Upper lobe of left lung (tissue), 6 donors: ENCODE measurements at regions not wholly inside any gene's neighbourhood (a gene's known extent, or its start where the extent isn't known, plus 50 kb on each side); places are given as distances from the start of the nearest gene placed in this dataset.

Experiments used
- ATAC-seq, 2 donors: fragments of 200-7000 bp; cut with Tn5 transposase; one replicate each; pipeline ENCODE4 v1.9.1; 2022; ENCODE audit warnings: mild to moderate bottlenecking in 2 of 2, moderate library complexity in 2 of 2; ENCODE audit not compliant: low FRiP score in 2 of 2
- DNase-seq, 2 donors: peaks; one replicate each; pipeline ENCODE4 v3.0.0-alpha.2; 2019 to 2020
- H3K27ac ChIP-seq, 4 donors: fragments of 200-600 bp; sonication (generic); one replicate each; pipeline ENCODE4 v1.5.1; 2016 to 2019
- H3K27me3 ChIP-seq, 4 donors: fragments of 200-600 bp; sonication (generic); one replicate each; pipeline ENCODE4 v1.5.1; 2017 to 2019
- H3K36me3 ChIP-seq, 4 donors: fragments of 200-600 bp; sonication (generic); one replicate each; pipeline ENCODE4 v1.5.1; 2016 to 2019
- H3K4me1 ChIP-seq, 4 donors: fragments of 200-600 bp; sonication (generic); one replicate each; pipeline ENCODE4 v1.5.1; 2018 to 2019
- H3K4me3 ChIP-seq, 4 donors: fragments of 200-600 bp; sonication (generic); one replicate each; pipeline ENCODE4 v1.5.1; 2017 to 2019; ENCODE audit warnings: mild to moderate bottlenecking in 2 of 4, moderate library complexity in 1 of 4
- H3K9me3 ChIP-seq, 4 donors: fragments of 200-600 bp; sonication (generic); one replicate each; pipeline ENCODE4 v1.5.1; 2018 to 2019
- EP300 ChIP-seq, 4 donors: sonication (generic); formaldehyde crosslinking; IDR thresholded peaks; one replicate each; pipeline ENCODE4 v1.5.1; 2017; ENCODE audit warnings: antibody characterized with exemption in 4 of 4, control low read depth in 2 of 4
- POLR2A ChIP-seq, 4 donors: fragments of 450-650 bp; IDR thresholded peaks; one replicate each; pipeline ENCODE4 v1.5.1; 2016 to 2017; ENCODE audit warnings: antibody characterized with exemption in 4 of 4, mild to moderate bottlenecking in 2 of 4
- POLR2AphosphoS5 ChIP-seq, 2 donors: sonication (generic); formaldehyde crosslinking; IDR thresholded peaks; one replicate each; pipeline ENCODE4 v1.5.1; 2017; ENCODE audit warnings: antibody characterized with exemption in 2 of 2
- WGBS, 2 donors: methylation state at CpG; one replicate each; pipeline ENCODE4 v1.1.5; 2017 to 2018; 5-methylcytosine and 5-hydroxymethylcytosine counted together
- TF ChIP-seq, protein P1 (sequence below), 6 experiments: fragments of 450-650 bp in 4 of 6; fragments of 200-600 bp in 2 of 6; sonication (generic) in 2 of 6; IDR thresholded peaks; one replicate each; pipeline ENCODE4 v1.5.1; 2016 to 2019; ENCODE audit warnings: antibody characterized with exemption in 6 of 6
- donor health status: DM: no; HTN: no; CAD: no; lungs with moderate emphysema.
- donor health status: DM: no; HTN: yes; CAD: no; lungs with severe emphysema.

DNA sequence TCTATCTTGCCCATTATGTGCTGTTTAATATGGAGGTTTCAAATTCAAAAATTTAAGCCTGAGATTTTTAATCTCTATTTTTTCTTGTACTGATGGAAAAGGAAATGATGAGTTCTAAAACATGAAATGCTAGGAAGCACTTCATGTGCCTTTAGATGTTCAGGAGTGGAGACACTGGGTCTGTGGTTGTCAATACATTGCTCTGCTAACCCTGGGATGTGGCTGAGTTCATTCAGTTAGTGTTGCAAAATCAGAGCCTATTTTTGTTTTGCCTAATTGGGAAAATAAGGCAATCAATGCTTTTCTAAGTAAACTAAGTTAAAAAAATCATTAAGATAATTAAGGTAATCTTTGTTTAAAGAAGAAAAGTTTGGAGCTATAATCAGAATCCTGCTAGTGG lies 83.1 kb downstream of the DIPK2A start:
- Histone ChIP-seq H3K36me3 (no peaks in the 10 kb centered on the region), H3K27me3 (no peaks in the 10 kb centered on the region), H3K27ac (no peak overlapping the region), H3K9me3 (no peaks in the 10 kb centered on the region), H3K4me3 (no peak overlapping the region), H3K4me1 (no peaks in the 10 kb centered on the region)
- DNase-seq (no peak), ATAC-seq (no peak)
- no peak for TF ChIP-seq POLR2AphosphoS5 (IDR thresholded peaks at IDR 0.05)
- no peak for TF ChIP-seq POLR2A (IDR thresholded peaks at IDR 0.05)
- TF ChIP-seq EP300 (IDR thresholded peaks at IDR 0.05), result no peak
- TF ChIP-seq, protein P1, sequence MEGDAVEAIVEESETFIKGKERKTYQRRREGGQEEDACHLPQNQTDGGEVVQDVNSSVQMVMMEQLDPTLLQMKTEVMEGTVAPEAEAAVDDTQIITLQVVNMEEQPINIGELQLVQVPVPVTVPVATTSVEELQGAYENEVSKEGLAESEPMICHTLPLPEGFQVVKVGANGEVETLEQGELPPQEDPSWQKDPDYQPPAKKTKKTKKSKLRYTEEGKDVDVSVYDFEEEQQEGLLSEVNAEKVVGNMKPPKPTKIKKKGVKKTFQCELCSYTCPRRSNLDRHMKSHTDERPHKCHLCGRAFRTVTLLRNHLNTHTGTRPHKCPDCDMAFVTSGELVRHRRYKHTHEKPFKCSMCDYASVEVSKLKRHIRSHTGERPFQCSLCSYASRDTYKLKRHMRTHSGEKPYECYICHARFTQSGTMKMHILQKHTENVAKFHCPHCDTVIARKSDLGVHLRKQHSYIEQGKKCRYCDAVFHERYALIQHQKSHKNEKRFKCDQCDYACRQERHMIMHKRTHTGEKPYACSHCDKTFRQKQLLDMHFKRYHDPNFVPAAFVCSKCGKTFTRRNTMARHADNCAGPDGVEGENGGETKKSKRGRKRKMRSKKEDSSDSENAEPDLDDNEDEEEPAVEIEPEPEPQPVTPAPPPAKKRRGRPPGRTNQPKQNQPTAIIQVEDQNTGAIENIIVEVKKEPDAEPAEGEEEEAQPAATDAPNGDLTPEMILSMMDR (IDR thresholded peaks at IDR 0.05), result no peak

DNA sequence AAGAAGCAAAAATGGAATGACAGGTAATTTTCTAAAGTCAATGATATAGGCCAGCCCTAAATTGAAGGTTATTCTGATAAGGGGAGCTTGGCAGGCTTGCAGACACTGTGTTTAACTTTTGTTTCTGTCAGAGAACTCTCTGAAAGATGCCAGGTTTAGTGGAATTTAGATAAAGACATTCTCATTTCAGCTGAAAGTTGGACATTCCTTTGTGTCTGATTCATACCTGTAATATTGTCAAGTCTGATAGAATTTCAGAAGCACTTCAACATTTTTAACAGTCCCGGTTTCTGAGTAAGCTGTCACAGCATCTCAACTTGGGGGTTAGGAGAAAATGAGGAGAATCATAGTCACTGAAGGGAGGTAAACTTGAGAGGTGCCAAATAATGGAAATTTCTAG lies 84.0 kb downstream of the DIPK2A start:
- H3K36me3 ChIP-seq, result no peaks in the 10 kb centered on the region
- ATAC-seq (no peak), DNase-seq (no peak)
- TF ChIP-seq POLR2A (IDR thresholded peaks at IDR 0.05), result no peak
- TF ChIP-seq, protein P1 (IDR thresholded peaks at IDR 0.05), result no peak
- no peak for TF ChIP-seq EP300 (IDR thresholded peaks at IDR 0.05)
- TF ChIP-seq POLR2AphosphoS5 (IDR thresholded peaks at IDR 0.05), result no peak
- no peaks in the 10 kb centered on the region for H3K4me1 ChIP-seq
- no peak overlapping the region for H3K4me3 ChIP-seq
- no peaks in the 10 kb centered on the region for H3K27me3 ChIP-seq
- no peaks in the 10 kb centered on the region for H3K9me3 ChIP-seq
- no peak overlapping the region for H3K27ac ChIP-seq
- WGBS, 2 donors, result 48 to 65% methylated on average over 1 of the region's 1 CpG

DNA sequence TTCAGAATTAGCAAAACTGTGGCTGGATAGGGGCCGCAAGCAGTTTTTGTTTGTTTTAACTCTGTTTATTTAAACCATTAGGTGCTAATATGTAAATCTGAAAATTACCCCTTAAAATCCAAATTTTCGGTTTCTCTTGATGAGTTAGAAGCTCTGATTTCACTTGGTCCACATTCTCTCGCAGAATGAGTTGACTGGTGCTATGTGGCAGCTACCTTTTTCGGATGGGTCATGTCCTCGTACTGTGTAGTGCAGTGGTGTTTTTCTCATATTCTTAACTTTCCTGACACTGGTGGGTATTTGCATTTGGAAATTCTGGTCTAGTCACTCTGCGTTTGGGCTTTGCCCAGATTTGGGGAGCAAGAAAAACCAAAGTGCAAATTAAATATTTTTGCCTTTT lies 87.1 kb downstream of the DIPK2A start:
- H3K4me1 ChIP-seq, result no peaks in the 10 kb centered on the region
- H3K36me3 ChIP-seq, result no peaks in the 10 kb centered on the region
- DNase-seq (no peak), ATAC-seq (no peak)
- H3K9me3 ChIP-seq, result no peaks in the 10 kb centered on the region
- TF ChIP-seq EP300 (IDR thresholded peaks at IDR 0.05) (no peak), POLR2A (IDR thresholded peaks at IDR 0.05) (no peak), POLR2AphosphoS5 (IDR thresholded peaks at IDR 0.05) (no peak)
- TF ChIP-seq, protein P1 (IDR thresholded peaks at IDR 0.05), result no peak
- no peak overlapping the region for H3K4me3 ChIP-seq
- 91 to 95% methylated on average over 6 of the region's 6 CpGs for WGBS, 2 donors
- no peak overlapping the region for H3K27ac ChIP-seq
- H3K27me3 ChIP-seq, result no peaks in the 10 kb centered on the region

DNA sequence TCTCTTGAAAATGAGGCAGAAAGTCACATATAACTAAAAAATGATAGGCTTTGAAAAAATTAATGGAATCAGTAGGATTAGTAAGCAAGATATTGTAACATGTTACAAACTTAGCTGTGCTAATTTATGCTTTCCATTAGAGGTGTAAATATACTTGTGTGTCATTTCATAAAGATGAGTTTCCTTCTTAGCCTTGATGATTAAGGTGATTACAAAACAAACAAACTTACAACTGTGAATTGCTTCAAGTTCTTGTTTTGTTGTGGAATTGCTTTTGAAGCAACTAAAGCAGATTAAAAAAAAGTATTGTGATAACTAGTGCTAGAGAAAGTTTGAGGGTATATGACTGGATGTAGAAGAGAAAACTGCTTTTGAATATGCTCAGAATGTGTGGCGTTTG lies 87.9 kb downstream of the DIPK2A start:
- DNase-seq (no peak), ATAC-seq (no peak)
- WGBS, 2 donors, result 90 to 100% methylated on average over 1 of the region's 1 CpG
- H3K27ac ChIP-seq, result no peak overlapping the region
- H3K36me3 ChIP-seq, result no peaks in the 10 kb centered on the region
- no peaks in the 10 kb centered on the region for H3K27me3 ChIP-seq
- no peak overlapping the region for H3K4me3 ChIP-seq
- H3K4me1 ChIP-seq, result no peaks in the 10 kb centered on the region
- H3K9me3 ChIP-seq, result no peaks in the 10 kb centered on the region
- TF ChIP-seq POLR2AphosphoS5 (IDR thresholded peaks at IDR 0.05), result no peak
- no peak for TF ChIP-seq POLR2A (IDR thresholded peaks at IDR 0.05)
- no peak for TF ChIP-seq EP300 (IDR thresholded peaks at IDR 0.05)
- TF ChIP-seq, protein P1 (IDR thresholded peaks at IDR 0.05), result no peak

DNA sequence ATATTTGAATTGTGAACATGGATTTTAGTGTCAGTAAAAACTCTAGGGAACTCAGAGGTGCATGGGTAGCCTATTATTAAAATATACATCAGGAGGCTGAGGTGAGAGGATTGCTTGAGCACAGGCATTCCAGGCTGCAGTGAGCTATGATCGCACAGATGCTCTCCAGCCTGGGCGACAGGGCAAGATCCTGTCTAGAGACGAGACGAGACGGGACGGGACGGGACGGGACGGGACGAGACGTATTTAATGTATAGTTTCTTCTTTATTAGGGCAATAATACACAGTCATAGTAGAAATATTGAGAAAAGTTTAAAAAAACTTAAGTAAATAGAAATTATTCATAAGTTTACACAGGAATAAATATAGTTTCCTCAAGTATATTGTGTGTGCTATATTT lies 89.3 kb downstream of the DIPK2A start:
- no peaks in the 10 kb centered on the region for H3K27me3 ChIP-seq
- TF ChIP-seq POLR2A (IDR thresholded peaks at IDR 0.05), result no peak
- TF ChIP-seq POLR2AphosphoS5 (IDR thresholded peaks at IDR 0.05), result no peak
- TF ChIP-seq, protein P1 (IDR thresholded peaks at IDR 0.05), result no peak
- no peak for TF ChIP-seq EP300 (IDR thresholded peaks at IDR 0.05)
- no peak for ATAC-seq
- no peak overlapping the region for H3K27ac ChIP-seq
- no peaks in the 10 kb centered on the region for H3K9me3 ChIP-seq
- no peak overlapping the region for H3K4me3 ChIP-seq
- H3K4me1 ChIP-seq, result no peaks in the 10 kb centered on the region
- DNase-seq, result peak in 1 of 2 donors; percentile 4
- no peaks in the 10 kb centered on the region for H3K36me3 ChIP-seq
- WGBS, 2 donors, result 94 to 97% methylated on average over 11 of the region's 11 CpGs
